HG03159 (cell line): ENCODE measurements at regions not wholly inside any gene's neighbourhood (a gene's known extent, or its start where the extent isn't known, plus 50 kb on each side); places are given as distances from the start of the nearest gene placed in this dataset.
"Not testable (repeated sequence)": the region's sequence is repeated elsewhere in the genome, so short reads cannot be mapped to it uniquely, and the experiment has no call there.

Experiments
- ATAC-seq: cut with Tn5 transposase; IDR thresholded peaks from one replicate; pipeline ENCODE4 v1.9.1; 2021; ENCODE audit warnings: mild to moderate bottlenecking, moderate library complexity; ENCODE audit not compliant: unreplicated experiment

- no peak for ATAC-seq
These were observed 207.4 kb downstream of the OPA1 start for GRCh38 chr3:193800138-193801043.

DNA sequence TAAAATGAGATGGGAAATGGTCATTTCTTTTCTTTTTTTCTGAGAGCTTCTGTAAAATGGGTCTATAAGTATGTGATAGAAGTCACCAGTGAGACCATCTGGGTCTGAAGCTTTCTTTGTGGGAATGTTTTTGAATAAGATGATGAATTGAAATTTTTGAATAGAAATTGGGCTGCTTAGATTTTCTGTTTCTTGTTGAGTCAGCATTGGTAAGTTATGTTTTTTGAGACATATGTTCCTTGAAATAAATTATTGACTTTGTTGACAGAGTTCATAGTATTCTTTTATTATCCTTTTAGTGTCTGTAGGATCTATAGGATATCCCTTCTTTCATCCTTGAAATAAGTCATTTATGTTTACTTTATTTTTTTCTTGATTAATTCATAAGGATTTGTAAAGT lies 208.1 kb downstream of the OPA1 start:
- no peak for ATAC-seq

DNA sequence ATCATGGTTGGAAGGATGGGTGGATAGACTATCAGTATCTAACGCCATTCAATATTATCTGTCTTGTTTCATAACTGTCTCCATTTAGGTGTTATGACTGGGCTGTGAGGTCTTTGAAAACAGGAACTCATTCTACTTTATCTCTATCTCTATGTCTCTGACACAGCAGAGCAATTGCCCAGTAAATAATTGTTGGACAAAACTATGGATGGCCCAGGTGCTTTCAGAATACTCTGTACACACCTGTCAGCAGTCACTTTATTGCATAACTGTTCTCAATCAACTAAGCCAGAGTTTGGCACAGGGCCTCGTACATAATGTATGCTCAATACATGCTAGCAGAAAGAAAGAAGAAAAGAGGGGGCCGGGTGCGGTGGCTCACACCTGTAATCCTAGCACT lies 210.3 kb downstream of the OPA1 start:
- no peak for ATAC-seq

DNA sequence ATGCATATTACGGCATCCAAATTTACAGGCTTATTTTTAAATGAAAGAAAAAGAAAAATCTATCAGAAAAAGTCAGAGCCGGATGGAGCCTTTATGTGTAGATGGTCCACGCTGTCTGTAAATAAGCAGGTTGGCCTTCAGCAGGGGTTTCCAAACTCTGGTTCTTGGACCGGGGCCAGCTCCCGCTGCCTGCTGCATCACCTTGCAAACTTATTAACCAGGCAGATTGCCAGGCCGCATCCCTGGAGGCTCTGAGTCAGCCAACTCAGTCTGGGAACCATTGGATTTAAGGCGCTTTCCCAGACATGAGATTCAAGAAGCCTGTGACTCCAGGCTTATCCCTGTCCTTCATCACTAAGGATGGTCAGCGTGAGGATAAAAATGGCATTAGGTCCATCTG lies 212.4 kb downstream of the OPA1 start:
- ATAC-seq: no peak

GRCh38 chr3:193808317-193808716 lies 215.3 kb downstream of the OPA1 start:
- no peak for ATAC-seq

GRCh38 chr3:193809106-193809505 lies 216.1 kb downstream of the OPA1 start:
- no peak for ATAC-seq

- ATAC-seq: no peak
These were observed 219.2 kb downstream of the OPA1 start for GRCh38 chr3:193812078-193812725.

GRCh38 chr3:193812791-193813500 lies 219.9 kb downstream of the OPA1 start:
- ATAC-seq: no peak

DNA sequence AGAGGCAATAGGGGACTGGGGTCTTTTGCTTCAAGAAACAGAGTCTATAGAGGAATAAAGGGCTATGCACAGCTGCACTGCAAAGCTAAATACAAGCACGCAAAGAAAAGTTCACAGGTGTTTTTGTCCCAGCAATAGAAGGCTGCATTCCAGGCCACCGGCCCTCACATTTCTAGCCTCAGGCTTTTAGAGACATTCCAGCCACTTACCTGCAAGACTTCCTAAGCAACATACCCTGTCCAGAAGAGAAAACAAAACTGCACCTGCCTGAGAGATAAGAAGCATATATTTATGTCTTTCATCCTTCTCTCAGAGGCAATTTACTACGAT lies 220.5 kb downstream of the OPA1 start:
- no peak for ATAC-seq

GRCh38 chr3:193814166-193814892 lies 221.3 kb downstream of the OPA1 start:
- no peak for ATAC-seq

- no peak for ATAC-seq
These were observed 222.4 kb downstream of the OPA1 start for GRCh38 chr3:193815246-193816027.

DNA sequence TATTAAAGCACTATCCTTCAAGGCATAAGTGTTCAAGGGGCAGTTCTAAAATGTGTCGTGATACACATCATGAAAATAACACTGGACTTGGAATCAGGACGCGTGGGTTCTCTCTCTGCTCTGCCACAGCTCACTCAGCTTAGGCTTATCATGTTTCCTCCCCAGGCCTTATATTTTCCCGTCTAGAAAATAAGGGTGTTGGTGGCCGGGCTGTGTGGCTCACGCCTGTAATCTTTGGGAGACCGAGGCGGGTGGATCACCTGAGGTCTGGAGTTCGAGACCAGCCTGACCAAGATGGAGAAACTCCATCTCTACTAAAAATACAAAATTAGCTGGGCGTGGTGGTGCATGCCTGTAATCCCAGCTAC lies 223.0 kb downstream of the OPA1 start:
- ATAC-seq: no peak

DNA sequence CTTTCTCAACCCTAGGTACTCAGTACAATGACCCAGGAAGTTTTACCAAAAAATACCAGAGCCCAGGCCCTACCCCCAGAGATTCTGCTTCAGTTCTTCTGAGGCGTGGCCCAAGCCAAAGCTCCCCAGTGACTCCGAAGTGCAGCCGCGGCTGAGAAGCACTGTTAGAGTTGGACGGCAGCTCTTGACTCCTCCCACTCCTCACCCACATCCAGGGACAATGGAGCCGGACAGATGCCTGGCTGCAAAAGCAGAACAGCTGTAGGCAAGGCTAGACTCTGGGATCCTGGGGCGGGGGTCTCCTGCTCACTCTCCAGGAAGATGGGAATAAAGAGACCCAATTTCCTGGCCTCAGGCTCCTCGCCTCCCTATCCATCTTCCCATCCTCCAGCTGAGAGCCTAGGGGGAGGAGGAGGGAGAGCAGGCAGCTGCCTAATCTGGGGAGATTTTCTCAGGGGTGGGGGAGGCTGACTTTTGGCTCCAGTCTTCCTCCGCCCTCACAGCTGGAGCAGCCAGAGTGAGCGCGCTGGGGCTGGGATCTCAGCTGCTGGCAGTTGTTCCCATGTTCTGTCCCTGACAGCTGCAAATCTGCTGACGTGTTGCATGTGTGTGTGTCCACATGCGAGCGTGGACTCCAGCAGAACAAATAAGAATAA lies 223.8 kb downstream of the OPA1 start:
- ATAC-seq: no peak

DNA sequence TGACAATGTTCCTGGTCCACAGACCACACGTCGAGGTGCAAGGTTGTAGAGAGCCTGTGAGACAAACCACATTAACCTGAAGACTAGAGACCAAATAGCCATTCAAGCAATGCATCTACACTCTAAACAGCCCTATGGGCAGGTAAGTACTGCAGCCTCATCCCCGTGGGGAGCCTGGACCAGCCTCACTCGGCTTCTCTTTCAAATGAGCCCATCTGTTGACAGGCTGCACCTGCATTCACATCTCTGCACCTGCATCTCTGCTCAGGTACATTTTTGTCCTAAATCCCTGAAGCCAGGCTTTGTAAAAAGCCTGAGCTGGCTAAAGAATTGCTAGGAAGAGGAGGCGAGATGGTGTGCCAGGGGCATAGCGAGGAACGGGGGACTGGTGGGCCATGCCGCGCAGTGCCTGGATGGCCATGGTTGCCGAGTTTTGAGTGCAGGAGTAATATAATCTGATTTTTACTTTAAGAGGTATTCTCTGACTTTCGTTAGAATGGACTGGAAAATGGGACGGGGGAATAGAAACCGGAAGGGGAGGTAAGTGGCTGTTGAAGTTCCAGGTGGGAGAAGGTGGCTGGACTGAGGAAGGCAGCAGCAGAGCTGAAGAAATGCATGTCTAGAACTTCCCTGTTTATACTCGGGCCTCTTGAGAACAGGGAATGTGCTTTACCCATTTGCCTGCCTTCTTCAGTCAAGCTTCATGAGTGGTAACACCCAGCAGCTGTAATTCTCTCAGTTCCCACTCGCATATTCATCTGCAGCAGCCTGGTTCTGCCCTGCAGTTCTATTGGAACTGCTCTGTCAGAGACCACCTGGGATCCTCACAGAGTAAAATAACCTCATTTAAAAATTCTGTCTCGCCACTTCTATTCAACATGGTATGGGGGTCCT lies 226.4 kb downstream of the OPA1 start:
- ATAC-seq: no peak

DNA sequence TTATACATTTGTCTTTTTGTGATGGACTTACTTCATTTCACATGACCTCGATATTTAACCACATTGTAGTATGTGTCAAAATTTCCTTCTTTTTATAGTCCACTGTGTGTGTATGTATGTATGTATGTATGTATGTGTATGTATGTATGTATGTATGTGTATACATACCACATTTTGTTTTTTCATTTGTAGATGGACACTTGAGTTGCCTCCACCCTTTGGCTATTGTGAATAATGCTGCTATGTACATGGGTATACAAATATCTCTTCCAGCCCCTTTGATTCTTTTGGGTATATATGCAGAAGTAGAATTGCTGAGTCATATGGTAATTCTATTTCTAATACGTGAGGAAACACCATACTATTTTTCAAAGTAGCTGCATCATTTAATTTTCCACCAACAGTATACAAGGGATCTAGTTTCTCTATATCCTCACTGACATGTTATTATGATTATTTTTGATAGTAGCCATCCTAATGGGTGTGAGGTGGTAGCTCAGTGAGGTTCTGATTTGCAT lies 228.2 kb downstream of the OPA1 start:
- ATAC-seq: no peak

DNA sequence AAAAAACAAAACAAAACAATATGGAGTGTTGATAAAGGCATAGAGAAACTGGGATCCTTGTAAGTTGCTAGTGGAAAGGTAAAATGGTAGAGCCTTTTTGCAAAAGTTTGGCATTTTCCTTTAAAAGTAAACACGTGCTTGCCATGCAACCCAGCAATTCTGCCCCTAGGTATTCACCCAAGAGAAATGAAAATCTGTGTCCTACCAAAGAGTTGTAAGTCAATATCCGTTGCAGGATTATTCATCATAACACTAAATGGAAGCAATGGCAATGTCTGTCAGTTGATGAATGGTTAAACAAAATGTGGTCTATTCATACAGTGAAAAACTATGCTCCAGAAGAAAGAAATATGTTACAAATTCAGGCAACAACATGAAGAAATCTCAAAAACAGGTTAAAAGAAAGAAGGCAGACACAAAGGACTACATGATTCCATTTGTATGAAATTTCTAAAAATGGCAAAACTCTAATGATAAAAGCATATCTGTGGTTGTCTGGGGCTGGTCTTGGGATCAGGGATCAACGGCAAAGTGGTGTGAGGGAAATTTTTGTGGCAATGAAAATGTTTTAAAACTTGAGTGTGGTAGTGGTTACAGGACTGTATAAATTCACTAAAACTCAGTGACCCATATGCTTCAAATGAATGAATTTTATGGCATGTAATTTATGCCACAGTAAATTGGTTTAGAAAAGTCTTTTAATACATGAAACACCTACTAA lies 229.6 kb downstream of the OPA1 start:
- ATAC-seq: no peak

DNA sequence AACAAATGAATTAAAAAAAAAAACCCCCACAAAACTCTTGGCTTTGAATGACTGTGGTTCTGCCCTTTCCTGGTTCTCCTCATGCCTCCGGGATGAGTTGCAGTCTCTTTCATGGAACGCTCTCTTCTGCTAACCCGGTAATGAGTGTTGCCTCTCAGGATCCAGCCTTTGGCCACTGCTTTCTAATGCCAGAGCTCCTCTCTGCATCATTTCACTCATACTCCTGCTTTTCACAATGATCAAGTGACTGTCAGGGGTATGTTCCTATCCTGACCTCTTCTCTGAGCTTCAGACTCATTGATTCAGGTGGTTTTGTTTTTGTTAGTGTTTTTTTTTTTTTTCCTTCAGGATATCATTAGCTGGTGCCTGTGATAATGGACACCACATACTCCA lies 230.2 kb downstream of the OPA1 start:
- not testable (repeated sequence) for ATAC-seq

DNA sequence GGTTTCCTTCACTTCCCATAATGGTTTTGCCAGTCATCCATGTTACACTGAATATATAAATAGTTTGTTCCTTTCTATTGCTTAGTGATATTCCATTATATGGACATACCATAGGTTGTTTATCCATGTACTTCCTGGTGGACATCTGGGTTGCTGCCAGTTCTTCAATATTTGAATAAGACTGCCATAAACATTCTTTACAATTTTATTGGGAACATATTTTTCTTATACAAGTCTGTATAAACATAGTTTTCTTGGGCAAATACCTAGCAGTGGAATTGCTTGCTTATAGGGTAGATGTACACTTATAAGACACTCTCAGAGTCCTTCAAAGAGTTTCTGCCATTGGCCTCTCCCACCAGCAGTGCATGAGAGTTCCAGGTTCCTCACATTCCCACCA lies 231.4 kb downstream of the OPA1 start:
- ATAC-seq: no peak
